ENCODE measurements at regions not wholly inside any gene's neighbourhood (a gene's known extent, or its start where the extent isn't known, plus 50 kb on each side); places are given as distances from the start of the nearest gene placed in this dataset.
"Not testable (repeated sequence)": the region's sequence is repeated elsewhere in the genome, so short reads cannot be mapped to it uniquely, and the experiment has no call there.

DNA sequence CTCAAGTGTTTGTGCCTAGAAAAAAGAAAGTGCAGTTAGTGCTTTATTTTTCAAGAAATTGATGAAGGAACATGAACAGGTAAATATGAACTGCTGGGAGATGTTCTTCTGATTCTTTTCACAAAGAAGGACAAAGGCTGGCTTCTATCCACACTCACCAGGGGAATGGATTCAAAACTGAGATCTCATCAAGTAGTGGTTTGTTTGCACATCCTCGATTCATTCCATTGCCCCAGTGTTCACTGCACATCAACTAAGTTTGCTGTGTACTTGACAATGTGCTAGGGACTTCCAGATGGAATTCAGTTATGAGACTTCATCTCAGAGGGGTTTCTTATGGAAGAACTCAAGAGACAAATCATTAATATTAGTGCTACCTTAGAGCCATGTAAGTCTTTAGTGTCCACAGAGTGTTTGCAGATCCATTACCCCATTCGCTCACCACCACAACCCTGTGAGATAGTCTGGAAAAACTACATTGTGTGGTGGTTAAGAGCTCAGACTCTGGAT is 332.9 kb upstream of the PPP2R3A start:
- no peak for DNase-seq (ENCODE audit: low read depth)

DNA sequence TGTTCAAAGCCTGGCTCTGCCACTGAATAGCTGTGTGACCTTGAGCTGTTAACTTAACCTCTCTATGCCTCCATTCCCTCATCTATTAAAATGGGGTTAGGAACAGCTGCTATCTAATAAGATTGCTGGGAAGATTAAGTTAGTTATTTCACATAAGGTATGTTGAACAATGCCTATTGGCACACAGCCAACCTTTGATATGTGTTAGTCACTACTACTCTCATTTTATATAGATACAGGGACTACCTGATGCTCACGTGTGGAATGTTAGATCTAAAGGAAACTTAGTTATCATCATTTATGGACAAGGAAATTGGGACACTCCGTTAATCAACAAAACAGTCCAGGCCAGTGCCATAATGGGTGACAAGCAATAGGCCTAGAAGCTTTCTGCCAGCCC is 332.4 kb upstream of the PPP2R3A start:
- no peak for DNase-seq (ENCODE audit: low read depth)

DNA sequence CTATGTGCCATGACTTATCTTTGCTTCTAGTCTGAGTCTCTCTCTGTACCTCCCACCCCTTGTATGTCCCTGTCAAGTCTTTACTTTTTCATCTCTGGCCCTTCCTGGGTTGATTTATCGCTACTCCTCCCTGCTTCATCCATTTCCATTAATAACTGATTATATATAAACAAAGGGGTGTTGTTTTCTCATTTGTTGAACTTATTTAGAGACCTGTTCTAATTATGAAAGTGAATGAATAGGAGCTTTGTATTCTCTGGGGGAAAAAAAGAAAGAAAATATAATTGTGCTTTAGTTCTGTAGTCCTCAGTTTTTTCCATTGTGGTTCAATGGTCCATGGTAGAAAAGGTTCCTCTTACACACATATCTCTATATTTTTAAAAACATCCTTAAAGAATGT is 328.9 kb upstream of the PPP2R3A start:
- no peak for DNase-seq (ENCODE audit: low read depth)

DNA sequence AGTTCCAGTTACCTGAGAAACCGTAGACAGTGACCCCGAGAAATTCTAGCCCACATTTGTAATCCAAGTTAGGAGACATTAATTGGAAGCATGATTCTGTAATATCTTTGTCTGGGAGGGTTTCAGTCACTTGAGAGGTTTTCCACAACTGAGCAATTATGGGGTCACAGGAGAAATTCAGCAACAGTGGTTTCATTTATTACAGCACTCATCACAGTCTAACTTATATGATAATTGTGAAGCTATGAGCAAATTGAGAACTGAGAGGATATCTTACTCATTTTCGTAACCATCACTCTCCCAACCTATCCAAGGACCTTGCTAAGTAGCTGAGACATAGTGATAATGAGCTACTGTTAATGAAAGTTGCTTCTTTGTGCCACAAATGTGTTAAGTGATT is 328.5 kb upstream of the PPP2R3A start:
- DNase-seq (ENCODE audit: low read depth): no peak

DNA sequence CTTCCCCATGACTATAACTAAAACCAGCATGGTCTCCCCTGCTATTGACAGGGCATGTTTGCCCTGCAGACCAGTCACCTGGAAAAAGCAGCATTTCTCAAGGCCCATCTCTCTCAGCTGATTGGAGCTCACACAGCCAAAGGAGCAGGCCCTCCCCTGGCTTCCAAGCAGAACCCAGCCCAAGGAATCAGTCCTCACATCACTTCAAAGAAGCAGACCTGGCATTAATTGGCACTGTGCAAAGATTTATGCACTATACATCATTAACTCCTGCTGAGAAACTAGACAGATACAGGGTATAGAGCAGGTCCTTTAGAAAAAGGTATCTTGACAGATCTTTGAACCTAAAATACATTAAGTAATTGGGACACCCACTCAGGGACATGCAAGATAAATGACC is 323.8 kb upstream of the PPP2R3A start:
- DNase-seq (ENCODE audit: low read depth): no peak

DNA sequence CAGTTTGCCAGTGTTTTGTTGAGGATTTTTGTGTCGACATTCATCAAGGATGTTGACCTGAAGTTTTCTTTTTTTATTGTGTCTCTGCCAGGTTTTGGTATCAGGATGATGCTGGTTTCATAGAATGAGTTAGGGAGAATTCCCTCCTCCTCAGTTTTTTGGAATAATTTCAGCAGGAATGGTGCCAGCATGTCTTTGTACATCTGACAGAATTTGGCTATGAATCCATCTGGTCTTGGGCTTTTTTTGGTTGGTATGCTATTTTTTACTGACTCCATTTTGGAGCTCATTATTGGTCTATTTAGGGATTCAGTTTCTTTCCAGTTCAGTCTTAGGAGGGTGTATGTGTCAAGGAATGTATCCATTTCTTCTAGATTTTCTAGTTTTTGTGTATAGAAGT is 320.0 kb upstream of the PPP2R3A start:
- no peak for DNase-seq (ENCODE audit: low read depth)

DNA sequence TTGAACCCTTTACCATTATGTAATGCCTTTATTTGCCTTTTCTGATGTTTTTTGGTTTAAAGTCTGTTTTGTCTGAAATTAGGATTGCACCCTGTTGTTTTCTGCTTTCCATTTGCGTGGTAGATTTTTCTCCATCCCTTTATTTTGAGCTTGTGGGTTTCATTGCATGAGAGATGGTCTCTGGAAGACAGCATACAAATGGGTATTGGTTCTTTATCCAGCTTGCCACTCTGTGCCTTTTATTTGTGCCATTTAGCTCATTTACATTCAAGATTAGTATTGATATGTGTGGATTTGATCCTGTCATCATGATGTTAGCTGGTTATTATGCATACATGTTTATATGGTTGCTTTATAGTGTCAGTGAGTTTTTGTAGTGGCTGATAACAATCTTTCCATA is 318.7 kb upstream of the PPP2R3A start:
- no peak for DNase-seq (ENCODE audit: low read depth)

DNA sequence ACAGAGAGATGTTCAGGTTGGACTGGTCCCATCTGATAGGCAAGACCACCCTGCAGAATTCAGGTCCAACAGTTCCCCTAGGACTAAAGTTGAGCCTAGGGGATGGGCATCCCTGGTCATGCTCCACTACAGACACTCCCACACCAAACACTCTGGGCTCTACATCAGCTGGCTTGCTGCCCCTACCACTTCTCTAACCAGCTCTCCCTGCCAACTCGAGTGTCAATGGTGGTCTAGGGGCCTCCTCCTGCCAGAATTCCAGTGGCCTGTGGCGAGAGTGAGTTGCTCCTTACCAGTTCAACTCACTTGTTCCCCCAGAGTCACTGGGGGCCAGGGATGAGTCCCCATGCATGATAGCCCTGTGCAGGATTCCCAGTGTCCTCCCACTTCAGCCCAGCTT is 316.2 kb upstream of the PPP2R3A start:
- DNase-seq (ENCODE audit: low read depth): peak; percentile 13

DNA sequence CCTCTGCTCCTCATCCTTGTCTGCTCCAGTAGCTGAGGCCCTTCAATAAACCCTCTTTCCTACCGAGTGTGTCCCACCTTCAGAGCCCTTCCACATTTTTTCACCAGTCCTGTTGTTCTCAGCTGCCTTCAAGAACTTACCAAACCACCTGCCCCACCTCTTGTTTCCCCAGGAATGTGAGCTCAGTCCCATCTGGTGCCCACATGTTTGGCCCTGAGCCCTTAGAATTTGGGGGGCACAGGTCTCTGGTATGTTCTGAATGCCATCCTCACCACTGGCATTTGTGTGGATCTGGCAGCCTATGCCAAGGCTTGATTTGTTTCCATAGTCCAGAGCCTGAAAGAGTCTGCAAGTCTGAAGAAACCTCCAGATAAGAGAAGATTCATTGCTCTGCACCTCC is 315.2 kb upstream of the PPP2R3A start:
- peak; percentile 57 for DNase-seq (ENCODE audit: low read depth)

DNA sequence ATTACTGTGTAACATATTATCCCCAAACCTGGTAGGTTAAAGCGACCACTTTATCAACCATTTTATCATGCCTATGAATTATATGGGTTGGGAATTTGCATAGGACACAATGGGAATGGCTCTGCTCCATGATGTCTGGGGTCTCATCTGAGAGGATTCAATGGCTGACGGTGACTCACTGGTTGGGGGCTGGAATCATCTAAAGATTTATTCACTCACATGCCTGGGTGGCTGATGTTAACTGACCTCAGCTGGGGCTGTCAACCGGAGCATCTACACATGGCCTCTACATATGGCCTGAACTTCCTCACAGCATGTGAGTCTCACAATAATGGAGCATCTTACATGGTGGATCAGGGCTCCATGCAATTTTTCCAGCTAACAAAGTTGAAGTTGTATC is 313.1 kb upstream of the PPP2R3A start:
- DNase-seq (ENCODE audit: low read depth): no peak

DNA sequence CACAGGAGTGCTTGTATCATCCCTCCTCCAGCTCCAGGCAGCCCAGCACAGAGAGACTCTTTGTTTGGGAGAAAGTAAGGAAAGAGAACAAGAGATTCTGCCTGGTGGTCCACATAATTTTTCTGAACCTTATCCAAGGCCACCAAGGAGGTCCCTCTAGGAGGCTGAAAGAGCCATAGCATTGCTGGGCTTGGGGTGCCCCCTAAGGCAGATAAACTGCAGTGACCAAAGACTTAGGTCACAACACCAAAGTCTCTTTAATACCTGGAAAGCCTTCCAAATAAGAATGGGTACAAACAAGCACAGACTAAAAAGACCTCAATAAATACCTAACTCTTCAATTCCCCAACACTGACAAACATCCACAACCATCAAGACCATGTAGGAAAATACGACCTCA is 310.2 kb upstream of the PPP2R3A start:
- no peak for DNase-seq (ENCODE audit: low read depth)

DNA sequence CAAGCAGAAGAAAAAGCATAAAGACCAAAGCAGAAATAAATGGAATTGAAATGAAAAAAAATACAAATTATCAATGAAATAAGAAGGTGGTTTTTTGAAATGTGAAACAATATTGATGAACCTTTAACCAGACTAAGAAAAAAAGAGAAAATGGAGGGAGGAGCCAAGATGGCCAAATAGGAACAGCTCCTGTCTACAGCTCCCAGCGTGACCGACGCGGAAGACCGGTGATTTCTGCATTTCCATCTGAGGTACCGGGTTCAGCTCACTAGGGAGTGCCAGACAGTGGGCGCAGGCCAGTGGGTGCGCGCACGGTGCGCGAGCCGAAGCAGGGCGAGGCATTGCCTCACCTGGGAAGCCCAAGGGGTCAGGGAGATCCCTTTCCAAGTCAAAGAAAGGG is 307.1 kb upstream of the PPP2R3A start:
- DNase-seq (ENCODE audit: low read depth): not testable (repeated sequence)

DNA sequence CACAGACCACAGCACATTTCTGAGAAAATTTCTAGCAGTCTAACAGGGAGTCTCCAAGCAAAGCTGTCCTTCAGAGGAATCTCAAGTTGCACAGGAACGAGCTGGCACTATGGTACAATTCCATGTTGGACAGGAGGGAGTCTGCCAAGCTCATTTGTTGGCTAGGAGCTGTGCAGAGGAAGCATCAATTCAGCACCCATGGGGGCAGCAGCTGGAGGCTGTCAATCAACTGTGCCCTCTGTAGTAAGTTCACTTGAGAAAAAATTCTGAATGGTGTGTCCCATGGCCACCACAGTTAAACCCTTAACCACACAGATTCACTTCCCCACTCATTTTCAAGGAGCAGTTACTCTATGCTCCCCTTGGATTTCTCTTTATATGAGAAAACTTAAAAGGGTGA is 298.5 kb upstream of the PPP2R3A start:
- peak; percentile 58 for DNase-seq (ENCODE audit: low read depth)

DNA sequence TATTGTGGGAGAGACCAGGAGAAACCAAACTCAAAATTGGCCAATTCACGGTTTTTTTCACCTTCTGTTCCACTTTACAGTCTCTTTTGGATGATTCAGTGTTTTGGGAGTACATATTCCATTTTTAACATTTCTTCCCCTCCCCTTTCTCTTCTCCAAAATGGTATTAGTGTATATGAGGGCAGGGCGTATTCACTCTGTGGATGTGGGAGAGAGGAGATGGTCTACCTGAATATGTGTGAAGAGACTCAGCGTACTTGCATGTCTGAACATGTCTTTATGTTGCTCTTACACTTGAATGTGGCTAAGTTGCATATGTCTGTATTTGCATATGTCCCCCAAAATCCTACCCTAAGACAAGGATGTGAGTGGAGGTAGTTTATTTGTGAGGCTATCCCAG is 291.0 kb upstream of the PPP2R3A start:
- no peak for DNase-seq (ENCODE audit: low read depth)

DNA sequence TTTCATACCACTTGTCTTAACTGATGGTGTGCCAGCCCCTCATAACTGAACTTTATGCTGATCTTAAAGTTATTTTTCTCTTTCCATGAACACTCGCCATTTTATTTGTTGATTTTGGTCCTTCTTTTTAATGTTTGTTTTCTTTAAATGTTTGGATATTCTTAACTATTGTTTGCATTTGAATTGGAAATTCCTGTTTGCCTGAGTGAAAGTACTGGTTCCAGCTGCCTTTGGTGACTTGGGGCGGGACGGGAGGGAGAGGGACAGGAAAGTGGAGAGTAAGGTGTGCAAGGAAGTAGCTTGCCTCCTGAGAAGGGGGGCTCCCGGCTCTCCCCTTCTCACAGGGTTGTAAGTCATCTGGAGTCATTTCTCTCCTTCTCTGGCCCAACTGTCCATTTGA is 287.1 kb upstream of the PPP2R3A start:
- DNase-seq (ENCODE audit: low read depth): no peak

DNA sequence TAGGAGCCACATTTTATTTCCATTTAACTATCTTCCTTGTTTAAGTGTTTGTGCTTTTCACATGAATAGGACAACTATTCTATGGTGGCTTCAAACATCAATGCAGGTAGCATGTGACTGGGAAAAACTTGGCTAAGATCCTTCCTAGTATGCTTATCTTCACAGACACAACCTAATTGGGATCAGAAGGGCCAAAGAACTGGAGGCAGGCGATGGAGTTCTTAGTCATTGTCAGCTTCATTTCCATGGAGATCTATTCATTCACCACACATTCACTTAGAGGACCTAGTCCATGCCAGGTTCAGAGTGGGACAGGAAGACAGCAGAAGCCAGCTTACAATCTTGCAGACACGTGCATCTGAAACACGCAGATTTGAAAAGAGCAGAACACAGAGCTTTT is 277.5 kb upstream of the PPP2R3A start:
- no peak for DNase-seq (ENCODE audit: low read depth)

DNA sequence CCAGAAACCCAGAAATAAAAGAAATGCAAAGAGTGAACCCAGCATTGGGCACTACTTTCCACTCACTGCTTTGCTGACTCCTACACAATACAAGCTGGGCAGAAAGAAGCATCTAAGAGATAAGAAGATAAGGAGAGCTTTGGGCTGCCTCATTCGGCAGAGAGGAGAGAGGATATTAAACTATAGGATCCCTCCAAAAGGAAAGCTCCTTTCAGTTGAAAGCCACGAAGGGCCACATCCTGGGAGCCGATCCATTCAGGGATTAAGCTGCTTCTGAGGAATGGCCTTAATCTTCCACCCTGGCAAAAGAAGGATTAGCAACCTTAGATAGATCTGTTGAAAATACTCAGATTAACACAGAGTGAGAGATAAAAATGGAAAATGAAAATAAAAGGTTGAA is 274.9 kb upstream of the PPP2R3A start:
- DNase-seq (ENCODE audit: low read depth): no peak

DNA sequence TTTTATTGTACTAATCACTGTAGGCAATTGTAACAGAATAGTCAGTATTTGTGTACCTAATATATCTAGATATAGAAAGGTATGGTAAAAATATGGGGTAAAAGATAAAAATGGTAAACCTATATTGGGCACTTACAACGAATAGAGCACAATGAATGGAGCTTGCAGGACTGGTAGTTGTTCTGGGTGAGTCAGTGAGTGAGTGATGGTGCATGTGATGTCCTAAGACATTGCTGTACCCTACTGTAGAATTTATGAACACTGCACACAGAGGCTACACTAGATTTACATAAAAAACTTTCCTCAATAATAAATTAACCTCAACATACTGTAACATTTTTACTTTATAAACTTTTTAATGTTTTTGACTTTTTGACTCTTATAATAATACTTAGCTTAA is 274.3 kb upstream of the PPP2R3A start:
- no peak for DNase-seq (ENCODE audit: low read depth)

DNA sequence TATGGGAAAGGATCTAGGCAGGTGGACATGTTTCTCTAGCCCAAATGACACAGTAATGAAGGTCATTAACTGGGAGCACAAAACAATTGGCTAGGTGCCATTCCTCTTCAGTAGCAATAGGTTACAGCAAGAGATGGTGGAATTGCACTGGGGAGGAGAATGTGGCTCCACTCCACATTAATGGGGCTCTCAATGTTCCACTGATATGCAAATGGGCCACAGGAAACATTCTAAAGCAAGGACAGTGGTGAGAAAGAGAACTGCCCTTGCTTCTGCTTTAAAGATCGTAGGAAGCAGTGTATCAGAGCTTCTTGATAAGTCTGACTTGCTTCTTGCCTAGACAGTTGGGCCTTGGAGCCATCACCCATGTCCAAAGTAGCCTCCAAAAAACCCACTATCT is 271.4 kb upstream of the PPP2R3A start:
- DNase-seq (ENCODE audit: low read depth): no peak

DNA sequence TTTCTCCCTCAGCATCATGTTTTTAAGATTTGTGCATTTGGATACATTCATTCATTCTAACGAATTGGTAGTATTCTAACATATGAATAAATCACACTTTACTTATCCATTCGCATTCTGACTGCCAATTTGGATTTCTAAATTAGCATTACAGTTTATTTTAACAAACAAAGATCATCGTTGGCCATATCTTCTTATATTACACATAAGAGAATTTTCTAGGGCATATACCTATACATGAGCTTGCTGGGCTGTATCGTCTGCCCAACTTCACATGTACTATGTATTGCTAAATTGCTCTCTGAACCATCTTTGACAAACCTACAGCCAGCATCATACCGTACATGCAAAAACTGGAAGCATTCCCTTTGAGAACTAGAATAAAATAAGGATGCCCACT is 265.8 kb upstream of the PPP2R3A start:
- no peak for DNase-seq (ENCODE audit: low read depth)

DNA sequence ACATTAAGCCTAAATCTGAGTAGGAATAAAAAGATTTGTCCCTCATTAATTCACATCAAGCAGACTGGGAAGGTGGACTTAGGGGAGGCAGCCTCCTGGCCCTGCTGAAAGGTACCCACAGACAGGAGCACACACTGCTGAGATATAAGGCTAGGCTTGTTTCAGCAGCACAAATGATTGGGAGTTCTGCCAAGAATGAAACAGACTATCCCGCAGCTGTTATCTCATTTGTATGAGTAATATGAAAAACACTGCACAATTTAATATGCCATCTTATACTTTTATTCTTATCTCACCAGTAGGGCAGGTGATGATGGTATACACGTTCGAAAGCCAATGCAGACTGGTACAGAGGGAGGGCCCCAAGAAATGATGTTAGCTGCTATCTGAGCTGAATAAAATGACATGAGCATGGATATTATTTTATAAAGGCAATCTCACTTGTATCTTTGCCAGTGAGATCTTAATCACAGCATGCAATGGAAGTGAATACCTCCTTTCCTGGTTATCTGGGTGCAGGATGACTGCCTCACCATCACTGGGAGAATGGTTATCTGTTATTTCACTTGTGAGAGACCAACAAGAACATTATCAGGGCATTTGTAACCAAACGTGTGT is 258.7 kb upstream of the PPP2R3A start:
- DNase-seq (ENCODE audit: low read depth): peak; percentile 84

DNA sequence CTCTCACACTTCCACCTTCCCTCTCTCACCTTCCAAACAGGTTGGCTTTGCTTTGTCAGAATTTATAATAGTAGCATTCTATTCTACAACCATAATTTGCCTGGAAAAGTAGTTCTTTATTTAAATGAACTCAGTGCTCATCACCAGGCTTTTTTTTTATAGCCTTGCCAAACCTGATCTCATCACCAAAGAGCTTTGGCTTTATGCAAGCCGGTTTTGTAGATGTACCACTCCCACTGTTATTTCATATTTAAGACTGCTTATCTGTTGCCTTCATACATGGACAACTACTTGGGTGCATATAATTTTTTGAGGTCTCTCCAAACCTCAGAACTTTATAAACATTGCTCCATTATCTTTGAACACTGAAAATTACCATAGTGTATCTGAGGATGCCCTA is 246.1 kb upstream of the PPP2R3A start:
- no peak for DNase-seq (ENCODE audit: low read depth)

DNA sequence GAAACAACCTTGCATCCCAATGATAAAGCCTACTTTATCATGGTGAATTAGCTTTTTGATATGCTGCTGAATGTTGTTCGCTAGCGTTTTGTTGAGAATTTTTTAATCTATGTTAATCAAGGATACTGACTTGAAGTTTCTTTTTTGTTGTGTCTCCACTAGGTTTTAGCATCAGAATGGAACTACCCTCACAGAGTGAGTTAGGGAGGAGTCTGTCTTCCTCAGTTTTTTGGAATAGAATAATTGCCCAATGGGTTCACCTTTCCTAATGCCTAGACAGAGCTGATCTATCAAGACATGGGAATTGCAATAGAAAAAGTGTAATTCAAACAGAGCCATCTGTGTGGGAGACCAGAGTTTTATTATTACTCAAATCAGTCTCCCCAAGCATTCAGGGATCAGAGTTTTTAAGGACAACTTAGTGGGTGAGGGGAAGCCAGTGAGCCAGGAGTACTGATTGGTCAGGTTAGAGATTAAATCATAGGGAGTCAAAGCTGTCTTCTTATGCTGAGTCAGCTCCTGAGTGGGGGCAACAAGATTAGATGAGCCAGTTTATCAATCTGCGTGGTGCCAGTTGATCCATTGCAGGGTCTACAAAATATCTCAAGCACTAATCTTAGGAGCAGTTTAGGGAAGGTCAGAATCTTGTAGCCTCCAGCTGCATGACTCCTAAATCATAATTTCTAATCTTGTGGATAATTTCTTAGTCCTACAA is 237.4 kb upstream of the PPP2R3A start:
- DNase-seq (ENCODE audit: low read depth): no peak

All from myocyte (in vitro differentiated cells).